CD4-positive, alpha-beta T cell (primary cell): ENCODE measurements at regions not wholly inside any gene's neighbourhood (a gene's known extent, or its start where the extent isn't known, plus 50 kb on each side); places are given as distances from the start of the nearest gene placed in this dataset.
"Not testable (repeated sequence)": the region's sequence is repeated elsewhere in the genome, so short reads cannot be mapped to it uniquely, and the experiment has no call there.

Experiments
- ATAC-seq: fragments of 200-7000 bp; cut with Tn5 transposase; one replicate; pipeline ENCODE4 v1.10.0; 2022; ENCODE audit warnings: mild to moderate bottlenecking; ENCODE audit not compliant: poor library complexity
- CTCF ChIA-PET: fragments of 350-600 bp; sonication (Branson Sonifier 250); formaldehyde crosslinking; loops from one replicate; lab custom pipeline; 2021; ENCODE audit warnings: antibody characterized with exemption, inconsistent platforms; lab: Charles Lee
- POLR2A ChIA-PET: fragments of 350-600 bp; sonication (Branson Sonifier 250); formaldehyde crosslinking; loops from one replicate; lab custom pipeline; 2021; ENCODE audit warnings: antibody characterized with exemption, inconsistent platforms; lab: Charles Lee
- DNase-seq, 14 experiments: peaks; one replicate each; pipeline ENCODE4 v3.0.0-alpha.2; 2013 to 2020; ENCODE audit warnings: mixed read lengths in 2 of 14
- H3K27ac ChIP-seq, 2 donors: one replicate each; pipeline versions ENCODE4 v1.5.1 to v1.7.0; 2013; ENCODE audit warnings: low read length in 2 of 2, low read depth in 1 of 2, mild to moderate bottlenecking in 1 of 2
- H3K27me3 ChIP-seq, 2 experiments: 1 replicate in 1 of 2; 2 replicates in 1 of 2; pipeline versions ENCODE4 v1.6.1 to v1.7.0; 2013; ENCODE audit warnings: low read length in 2 of 2, control low read depth in 1 of 2, mild to moderate bottlenecking in 1 of 2, moderate library complexity in 1 of 2; ENCODE audit not compliant: insufficient read depth in 2 of 2, control insufficient read depth in 1 of 2
- H3K36me3 ChIP-seq: one replicate; pipeline ENCODE4 v1.6.1; 2013; ENCODE audit warnings: low read length, control low read depth; ENCODE audit not compliant: insufficient read depth
- H3K4me1 ChIP-seq: one replicate; pipeline ENCODE4 v1.6.1; 2013; ENCODE audit warnings: low read length, control low read depth; ENCODE audit not compliant: insufficient read depth
- H3K4me3 ChIP-seq: one replicate; pipeline ENCODE4 v1.5.1; 2013; ENCODE audit warnings: mild to moderate bottlenecking, low read length, moderate library complexity
- H3K9me3 ChIP-seq, 2 experiments: 1 replicate in 1 of 2; 2 replicates in 1 of 2; pipeline versions ENCODE4 v1.6.1 to v1.7.0; 2013; ENCODE audit warnings: low read length in 2 of 2, mild to moderate bottlenecking in 2 of 2, control low read depth in 1 of 2, moderate library complexity in 1 of 2; ENCODE audit not compliant: control insufficient read depth in 1 of 2, insufficient read depth in 1 of 2
- H3K27ac Mint-ChIP-seq: one replicate; pipeline ENCODE4 v1.8.0; 2020; ENCODE audit warnings: mixed read lengths
- H3K27me3 Mint-ChIP-seq: one replicate; pipeline ENCODE4 v1.8.0; 2021; ENCODE audit warnings: mixed read lengths
- H3K36me3 Mint-ChIP-seq: one replicate; pipeline ENCODE4 v1.8.0; 2021; ENCODE audit warnings: low read depth, mixed read lengths
- H3K4me1 Mint-ChIP-seq: one replicate; pipeline ENCODE4 v1.8.0; 2021; ENCODE audit warnings: low read depth, mixed read lengths
- H3K4me3 Mint-ChIP-seq: one replicate; pipeline ENCODE4 v1.8.0; 2020; ENCODE audit warnings: mild to moderate bottlenecking, mixed read lengths
- H3K9me3 Mint-ChIP-seq: one replicate; pipeline ENCODE4 v1.8.0; 2020; ENCODE audit warnings: mixed read lengths
- intact Hi-C, 2 experiments: fragments of 100-400 bp; cut with DNase I in 1 of 2; cut with micrococcal nuclease in 1 of 2; formaldehyde crosslinking; loops; one replicate each; pipeline versions ENCODE4 v1.15.1 to v1.9.0; 2023 to 2025; cut with DNase I, micrococcal nuclease

- DNase-seq, H3K4me1 ChIP-seq, H3K27ac Mint-ChIP-seq, H3K36me3 ChIP-seq, POLR2A ChIA-PET, H3K27me3 ChIP-seq, H3K4me3 ChIP-seq, CTCF ChIA-PET, H3K36me3 Mint-ChIP-seq, intact Hi-C loops, H3K27ac ChIP-seq, ATAC-seq, H3K4me3 Mint-ChIP-seq, H3K9me3 ChIP-seq, H3K4me1 Mint-ChIP-seq, H3K27me3 Mint-ChIP-seq, H3K9me3 Mint-ChIP-seq: not testable (repeated sequence)
Measured at GRCh38 chr1:143805374-143805773, 166.4 kb downstream of the FAM72C start.

GRCh38 chr1:143804707-143805356 lies 167.0 kb downstream of the FAM72C start:
- H3K36me3 ChIP-seq, DNase-seq, H3K27me3 ChIP-seq, H3K9me3 Mint-ChIP-seq, H3K27me3 Mint-ChIP-seq, CTCF ChIA-PET, H3K4me3 Mint-ChIP-seq, H3K27ac ChIP-seq, H3K4me1 ChIP-seq, H3K36me3 Mint-ChIP-seq, ATAC-seq, H3K4me1 Mint-ChIP-seq, H3K27ac Mint-ChIP-seq, H3K9me3 ChIP-seq, intact Hi-C loops, POLR2A ChIA-PET: not testable (repeated sequence)
- peak overlapping the region; percentile 12 for H3K4me3 ChIP-seq

DNA sequence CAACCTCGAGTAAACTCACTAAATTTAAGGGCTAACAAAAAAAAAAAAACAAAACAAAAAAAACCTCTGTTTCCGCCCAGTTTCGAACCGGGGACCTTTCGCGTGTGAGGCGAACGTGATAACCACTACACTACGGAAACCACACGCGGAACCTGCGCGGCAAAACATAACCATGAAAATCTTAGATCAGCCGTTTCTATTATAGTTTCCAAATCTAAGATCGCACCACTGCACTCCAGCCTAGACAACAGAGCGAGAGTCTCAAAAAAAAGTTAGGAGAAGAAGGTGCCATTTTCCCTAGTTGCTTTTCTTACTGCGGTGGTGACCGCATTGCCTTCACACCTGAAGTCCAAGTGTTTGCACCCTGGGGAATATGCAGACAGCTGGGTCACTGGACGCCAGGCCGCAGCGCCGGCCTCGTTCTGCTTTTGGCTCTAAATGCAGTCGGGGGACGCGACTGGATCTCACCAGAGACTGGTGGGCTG lies 167.8 kb downstream of the FAM72C start:
- peak in 5 of 14 experiments; percentile 1 to 52 (median 32) for DNase-seq
- ATAC-seq: peak; percentile 51
- H3K27me3 ChIP-seq, H3K27me3 Mint-ChIP-seq, POLR2A ChIA-PET, H3K36me3 Mint-ChIP-seq, CTCF ChIA-PET, intact Hi-C loops, H3K9me3 ChIP-seq, H3K4me1 Mint-ChIP-seq, H3K36me3 ChIP-seq, H3K4me1 ChIP-seq, H3K27ac ChIP-seq, H3K9me3 Mint-ChIP-seq: not testable (repeated sequence)
- H3K4me3 ChIP-seq: peak overlapping the region; percentile 54
- Mint-ChIP-seq H3K4me3 (peak overlapping the region; percentile 91), H3K27ac (peak overlapping the region; percentile 75)

DNA sequence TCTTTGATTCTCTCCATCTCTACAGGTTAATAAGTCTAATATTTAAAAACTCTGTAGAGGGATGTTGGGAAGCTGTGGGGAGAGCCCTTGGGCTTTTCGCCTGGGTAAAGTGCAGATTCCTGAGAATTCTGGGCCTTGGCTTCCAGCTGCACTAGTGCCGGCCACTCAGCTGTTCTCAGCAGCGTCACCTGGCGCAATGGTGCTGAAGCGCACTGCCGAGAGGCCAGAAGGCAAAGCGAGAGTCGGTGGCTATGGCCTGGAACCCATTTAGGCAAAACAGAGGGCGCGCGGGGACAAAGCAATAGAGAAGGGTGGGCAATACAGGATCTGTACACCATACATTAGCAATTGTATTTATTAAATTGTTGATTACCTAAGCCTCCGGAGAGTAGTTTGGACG lies 168.7 kb downstream of the FAM72C start:
- H3K27ac ChIP-seq: not testable (repeated sequence)

GRCh38 chr1:143799568-143800187 lies 172.1 kb downstream of the FAM72C start:
- H3K27ac ChIP-seq, H3K9me3 Mint-ChIP-seq, H3K4me3 ChIP-seq, H3K27me3 Mint-ChIP-seq, H3K4me1 ChIP-seq, DNase-seq, POLR2A ChIA-PET, H3K4me1 Mint-ChIP-seq, H3K27me3 ChIP-seq, CTCF ChIA-PET, H3K36me3 Mint-ChIP-seq, intact Hi-C loops, H3K36me3 ChIP-seq, H3K9me3 ChIP-seq, H3K4me3 Mint-ChIP-seq, H3K27ac Mint-ChIP-seq: not testable (repeated sequence)
- peak; percentile 55 for ATAC-seq

More for the DNA sequence above, 168.7 kb downstream of the FAM72C start:
- CTCF ChIA-PET, H3K36me3 Mint-ChIP-seq, DNase-seq, H3K4me1 ChIP-seq, POLR2A ChIA-PET, H3K4me3 ChIP-seq, H3K4me1 Mint-ChIP-seq, H3K27me3 ChIP-seq, intact Hi-C loops, H3K27me3 Mint-ChIP-seq, H3K4me3 Mint-ChIP-seq, H3K36me3 ChIP-seq, H3K27ac Mint-ChIP-seq, H3K9me3 Mint-ChIP-seq, H3K9me3 ChIP-seq: not testable (repeated sequence)
- ATAC-seq: peak; percentile 41

DNA sequence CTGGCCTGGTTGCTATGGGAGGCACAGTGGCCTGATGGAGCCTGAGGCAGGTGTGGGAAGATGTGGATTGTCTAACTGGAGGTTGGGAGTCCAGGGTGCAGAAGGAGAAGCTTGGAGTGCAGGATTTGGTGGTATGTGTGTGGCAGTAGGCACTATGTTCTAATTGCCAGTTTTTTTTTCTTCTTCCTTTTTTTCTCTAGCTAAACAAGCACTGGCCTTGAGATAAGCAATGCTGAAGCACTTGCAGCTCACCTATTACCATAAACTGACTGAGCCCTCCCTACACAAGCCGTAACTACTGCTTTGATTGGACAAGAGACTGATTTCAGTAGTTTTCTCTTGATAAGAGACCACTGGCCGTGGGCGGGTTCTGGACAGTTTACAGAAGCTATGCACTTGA lies 175.4 kb downstream of the FAM72C start:
- POLR2A ChIA-PET, H3K9me3 Mint-ChIP-seq, H3K27me3 ChIP-seq, DNase-seq, H3K4me1 Mint-ChIP-seq, H3K36me3 ChIP-seq, ATAC-seq, CTCF ChIA-PET, H3K4me3 Mint-ChIP-seq, H3K27ac Mint-ChIP-seq, intact Hi-C loops, H3K9me3 ChIP-seq, H3K4me1 ChIP-seq, H3K36me3 Mint-ChIP-seq, H3K27me3 Mint-ChIP-seq, H3K27ac ChIP-seq, H3K4me3 ChIP-seq: not testable (repeated sequence)
